AG10803 (cell line): ENCODE measurements at regions not wholly inside any gene's neighbourhood (a gene's known extent, or its start where the extent isn't known, plus 50 kb on each side); places are given as distances from the start of the nearest gene placed in this dataset.

ENCODE experiments used
- DNase-seq: peaks from one replicate; pipeline ENCODE4 v3.0.0; 2010; ENCODE audit warnings: low read depth
- H3K4me3 ChIP-seq: 2 replicates; pipeline ENCODE4 v1.5.1; 2011; ENCODE audit warnings: mild to moderate bottlenecking, low read length, control low read depth
- CTCF ChIP-seq: conservative IDR thresholded peaks from 2 replicates; pipeline ENCODE4 v1.5.1; 2011; ENCODE audit warnings: mild to moderate bottlenecking, low read length, control low read depth, inconsistent platforms

DNA sequence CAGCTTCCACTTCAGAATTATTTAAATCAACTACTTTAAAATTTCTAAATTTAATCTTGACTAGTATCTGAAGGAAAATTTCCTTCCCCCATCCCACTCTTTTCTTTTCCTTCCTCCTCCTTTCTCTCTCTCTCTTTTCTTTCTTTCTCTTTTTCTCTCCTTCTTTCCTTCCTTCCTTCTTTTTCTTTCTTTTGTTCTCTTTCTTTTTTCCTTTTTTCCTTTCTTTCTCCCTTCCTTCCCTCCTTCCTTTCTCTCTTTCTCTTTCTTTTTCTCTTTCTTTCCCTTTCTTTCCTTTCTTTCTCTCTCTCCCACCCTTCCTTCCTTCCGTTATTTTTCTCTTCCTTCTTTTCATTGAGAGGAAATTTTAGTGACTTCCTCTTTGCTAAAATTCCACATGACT is 132.0 kb upstream of the CDH19 start:
- no peak for DNase-seq
- no peak for TF ChIP-seq CTCF
- H3K4me3 ChIP-seq: no peak overlapping the region

DNA sequence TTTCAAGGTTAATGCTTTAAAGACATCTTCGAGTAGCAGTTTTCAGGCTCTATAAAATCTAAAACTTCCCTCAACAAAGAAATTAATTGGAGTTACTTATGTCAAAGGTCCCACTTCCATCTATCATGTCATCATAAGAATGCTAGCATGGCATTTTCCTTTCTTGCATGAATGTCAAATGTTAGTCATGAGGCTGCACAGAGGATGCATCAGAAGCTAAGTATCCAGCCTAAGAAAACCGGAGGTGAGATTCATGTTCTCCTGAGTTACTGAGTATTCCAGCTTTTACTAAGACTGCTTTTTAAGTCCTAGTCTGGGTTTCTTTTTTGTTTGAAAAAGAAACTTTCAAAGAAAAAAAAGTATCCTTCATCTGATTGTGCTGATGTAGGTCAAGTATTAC is 130.6 kb upstream of the CDH19 start:
- TF ChIP-seq CTCF: no peak
- H3K4me3 ChIP-seq: no peak overlapping the region
- no peak for DNase-seq

DNA sequence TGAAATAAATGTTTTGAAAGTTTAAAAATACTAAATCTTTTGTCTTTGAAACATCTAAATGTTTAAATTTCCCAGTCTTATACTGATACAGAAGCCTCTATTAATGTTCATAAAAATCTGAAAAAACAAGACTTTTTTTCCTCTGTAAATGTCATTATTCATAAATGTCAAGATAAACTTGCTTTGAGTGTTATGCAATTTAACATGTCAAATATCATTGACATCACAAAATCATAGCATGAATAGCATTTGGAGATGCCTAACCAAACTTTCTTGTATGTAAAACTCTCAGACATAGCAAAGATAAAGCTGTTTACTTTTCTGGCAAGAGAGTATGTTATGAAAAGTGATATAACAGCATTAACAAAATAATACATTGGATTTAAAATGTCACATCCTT is 128.0 kb upstream of the CDH19 start:
- no peak for DNase-seq
- no peak overlapping the region for H3K4me3 ChIP-seq
- TF ChIP-seq CTCF: no peak

DNA sequence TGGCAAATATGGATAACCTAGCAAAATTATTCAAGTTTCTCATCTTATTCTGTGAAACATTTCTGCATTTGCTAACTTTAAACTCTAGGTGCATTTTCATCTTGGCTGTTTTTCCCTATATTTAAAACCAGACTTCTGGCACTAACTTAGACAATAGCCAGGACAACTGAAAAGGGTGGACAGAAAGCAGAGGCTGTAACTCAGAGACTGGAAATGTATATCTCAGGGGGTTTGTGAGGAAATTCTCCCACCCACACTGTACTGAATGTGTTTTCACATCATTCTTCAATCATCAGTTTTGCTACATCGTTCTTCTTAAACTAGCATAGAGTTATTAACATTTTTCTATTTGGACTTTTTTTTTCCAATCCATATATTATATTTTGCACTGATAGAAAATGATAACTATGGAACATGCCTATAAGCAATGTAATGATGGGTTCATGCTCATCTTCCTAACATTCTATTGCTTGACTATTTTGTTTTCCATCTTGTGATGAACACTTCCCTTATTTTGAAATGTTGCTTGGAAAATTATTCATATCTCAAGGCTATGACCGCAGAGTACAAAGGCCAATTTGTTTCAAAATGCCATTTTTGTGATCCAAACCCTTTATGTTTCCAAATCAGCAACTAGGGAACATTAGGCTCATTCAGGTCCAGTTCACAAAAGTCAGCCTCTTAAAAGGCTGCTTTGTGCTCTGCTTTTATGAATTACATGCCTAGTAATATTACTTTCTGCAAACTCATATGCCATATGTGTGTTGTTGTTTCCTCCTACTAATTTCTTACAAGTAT is 125.8 kb upstream of the CDH19 start:
- no peak overlapping the region for H3K4me3 ChIP-seq
- TF ChIP-seq CTCF: no peak
- no peak for DNase-seq

DNA sequence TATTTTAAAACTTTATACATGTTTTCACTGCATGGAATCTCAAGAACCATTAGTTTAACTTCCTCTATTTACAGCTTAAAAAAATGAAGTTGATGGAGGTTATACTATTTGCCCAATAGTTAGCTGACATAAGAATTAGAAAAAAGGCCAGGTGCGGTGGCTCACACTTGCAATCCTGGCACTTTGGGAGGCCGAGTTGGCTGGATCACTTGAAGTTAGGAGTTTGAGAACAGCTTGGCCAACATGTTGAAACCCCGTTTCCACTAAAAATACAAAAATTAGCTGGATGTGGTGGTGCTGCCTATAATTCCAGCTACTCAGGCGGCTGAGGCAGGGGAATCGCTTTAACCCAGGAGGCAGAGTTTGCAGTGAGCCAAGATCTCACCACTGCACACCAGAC is 125.1 kb upstream of the CDH19 start:
- no peak for TF ChIP-seq CTCF
- no peak overlapping the region for H3K4me3 ChIP-seq
- DNase-seq: no peak

DNA sequence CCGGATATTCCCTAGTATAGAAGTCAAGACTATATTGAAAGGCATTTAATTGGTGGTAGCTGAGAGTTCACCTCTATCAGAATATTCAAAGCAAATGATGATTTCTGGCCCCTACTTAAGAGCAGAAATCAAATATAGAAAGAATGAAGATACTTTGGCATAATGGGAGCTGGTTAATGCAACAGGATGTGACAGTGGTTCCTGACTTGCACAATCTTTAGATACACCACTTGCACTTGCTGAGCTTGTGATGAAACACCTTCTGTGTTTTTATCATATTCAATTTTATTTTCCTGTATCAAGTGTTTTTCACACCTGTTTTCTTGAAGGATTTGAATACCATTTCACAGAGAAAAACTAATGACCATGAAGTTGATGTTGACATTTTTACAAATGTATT is 124.1 kb upstream of the CDH19 start:
- H3K4me3 ChIP-seq: no peak overlapping the region

More for the DNA sequence above, 124.1 kb upstream of the CDH19 start:
- no peak for DNase-seq
- TF ChIP-seq CTCF: no peak
